Thymus (tissue), 11 donors: ENCODE measurements at regions not wholly inside any gene's neighbourhood (a gene's known extent, or its start where the extent isn't known, plus 50 kb on each side); places are given as distances from the start of the nearest gene placed in this dataset.

Experiments used
- DNase-seq, 9 donors: peaks; one replicate each; pipeline ENCODE4 v3.0.0-alpha.2; 2013; ENCODE audit warnings: low spot score in 9 of 9, low read depth in 6 of 9, missing footprints in 1 of 9
- H3K27ac ChIP-seq, 2 donors: one replicate each; pipeline ENCODE4 v1.5.1; 2013; ENCODE audit warnings: control low read depth in 1 of 2, low read depth in 1 of 2, low read length in 1 of 2, mild to moderate bottlenecking in 1 of 2, moderate library complexity in 1 of 2
- H3K27me3 ChIP-seq, 2 donors: one replicate each; pipeline ENCODE4 v1.5.1; 2013; ENCODE audit warnings: low read length in 1 of 2; ENCODE audit not compliant: control insufficient read depth in 2 of 2, insufficient read depth in 1 of 2
- H3K36me3 ChIP-seq, 2 donors: one replicate each; pipeline ENCODE4 v1.5.1; 2013; ENCODE audit warnings: low read length in 1 of 2, mild to moderate bottlenecking in 1 of 2, moderate library complexity in 1 of 2; ENCODE audit not compliant: control insufficient read depth in 2 of 2, insufficient read depth in 2 of 2
- H3K4me1 ChIP-seq, 2 donors: one replicate each; pipeline ENCODE4 v1.5.1; 2013; ENCODE audit warnings: low read length in 2 of 2; ENCODE audit not compliant: control insufficient read depth in 2 of 2, insufficient read depth in 2 of 2
- H3K4me3 ChIP-seq, 2 donors: one replicate each; pipeline ENCODE4 v1.5.1; 2013; ENCODE audit warnings: low read length in 2 of 2, control low read depth in 1 of 2, mild to moderate bottlenecking in 1 of 2
- H3K9me3 ChIP-seq, 2 donors: one replicate each; pipeline ENCODE4 v1.5.1; 2013; ENCODE audit warnings: low read length in 1 of 2, mild to moderate bottlenecking in 1 of 2; ENCODE audit not compliant: control insufficient read depth in 2 of 2, insufficient read depth in 1 of 2
- WGBS: extraction: QIAGEN DNeasy Blood & Tissue Kit; methylation state at CpG from one replicate; pipeline ENCODE4 v1.1.7; 2013; 5-methylcytosine and 5-hydroxymethylcytosine counted together
- donor health status: healthy.

GRCh38 chr2:188134241-188134640 lies 157.4 kb upstream of the GULP1 start:
- Histone ChIP-seq H3K9me3 (no peaks in the 10 kb centered on the region), H3K36me3 (no peaks in the 10 kb centered on the region), H3K4me1 (no peaks in the 10 kb centered on the region), H3K27ac (no peak overlapping the region), H3K4me3 (no peak overlapping the region), H3K27me3 (no peaks in the 10 kb centered on the region)
- WGBS: 23% methylated on average over 1 of the region's 1 CpG
- DNase-seq: no peak

- H3K27me3 ChIP-seq: no peaks in the 10 kb centered on the region
- H3K4me3 ChIP-seq: no peak overlapping the region
- no peaks in the 10 kb centered on the region for H3K36me3 ChIP-seq
- DNase-seq: no peak
- no peaks in the 10 kb centered on the region for H3K9me3 ChIP-seq
- no peak overlapping the region for H3K27ac ChIP-seq
- H3K4me1 ChIP-seq: no peaks in the 10 kb centered on the region
Observed at GRCh38 chr2:188138313-188138712, 153.4 kb upstream of the GULP1 start.

DNA sequence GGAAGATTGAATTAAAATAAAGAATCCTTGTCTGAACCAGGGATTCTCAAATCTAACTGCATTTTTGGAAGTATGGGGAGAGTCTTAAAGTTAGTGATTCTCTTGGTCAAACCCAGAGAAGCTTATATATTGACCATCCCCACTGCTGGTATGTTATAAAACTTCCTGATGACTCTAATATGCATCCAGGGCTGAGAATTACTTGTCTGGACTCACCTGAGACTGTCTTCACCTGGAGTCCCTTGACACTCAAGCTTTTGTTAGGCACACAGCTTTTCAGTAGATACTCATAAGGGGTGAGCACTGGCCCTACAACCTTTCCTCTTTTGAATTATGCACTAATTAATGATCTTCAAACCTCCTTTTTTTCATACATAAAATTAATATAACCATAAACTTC lies 149.6 kb upstream of the GULP1 start:
- DNase-seq: no peak
- H3K9me3 ChIP-seq: no peaks in the 10 kb centered on the region
- H3K4me1 ChIP-seq: no peaks in the 10 kb centered on the region
- no peak overlapping the region for H3K4me3 ChIP-seq
- no peak overlapping the region for H3K27ac ChIP-seq
- no peaks in the 10 kb centered on the region for H3K36me3 ChIP-seq
- no peaks in the 10 kb centered on the region for H3K27me3 ChIP-seq

GRCh38 chr2:188142636-188143295 lies 148.9 kb upstream of the GULP1 start:
- Histone ChIP-seq H3K4me3 (no peak overlapping the region), H3K9me3 (no peaks in the 10 kb centered on the region), H3K27ac (no peak overlapping the region), H3K4me1 (no peaks in the 10 kb centered on the region), H3K36me3 (no peaks in the 10 kb centered on the region), H3K27me3 (no peaks in the 10 kb centered on the region)
- 76% methylated on average over 3 of the region's 3 CpGs for WGBS
- no peak for DNase-seq

GRCh38 chr2:188145885-188146284 lies 145.8 kb upstream of the GULP1 start:
- no peaks in the 10 kb centered on the region for H3K27me3 ChIP-seq
- no peak for DNase-seq
- no peak overlapping the region for H3K27ac ChIP-seq
- no peaks in the 10 kb centered on the region for H3K4me1 ChIP-seq
- WGBS: 1% methylated on average over 1 of the region's 1 CpG
- no peaks in the 10 kb centered on the region for H3K36me3 ChIP-seq
- H3K9me3 ChIP-seq: no peaks in the 10 kb centered on the region
- H3K4me3 ChIP-seq: no peak overlapping the region

GRCh38 chr2:188146888-188147287 lies 144.8 kb upstream of the GULP1 start:
- 64% methylated on average over 1 of the region's 1 CpG for WGBS
- Histone ChIP-seq H3K27ac (no peak overlapping the region), H3K36me3 (no peaks in the 10 kb centered on the region), H3K4me3 (no peak overlapping the region), H3K4me1 (no peaks in the 10 kb centered on the region), H3K27me3 (no peaks in the 10 kb centered on the region), H3K9me3 (no peaks in the 10 kb centered on the region)
- DNase-seq: no peak

DNA sequence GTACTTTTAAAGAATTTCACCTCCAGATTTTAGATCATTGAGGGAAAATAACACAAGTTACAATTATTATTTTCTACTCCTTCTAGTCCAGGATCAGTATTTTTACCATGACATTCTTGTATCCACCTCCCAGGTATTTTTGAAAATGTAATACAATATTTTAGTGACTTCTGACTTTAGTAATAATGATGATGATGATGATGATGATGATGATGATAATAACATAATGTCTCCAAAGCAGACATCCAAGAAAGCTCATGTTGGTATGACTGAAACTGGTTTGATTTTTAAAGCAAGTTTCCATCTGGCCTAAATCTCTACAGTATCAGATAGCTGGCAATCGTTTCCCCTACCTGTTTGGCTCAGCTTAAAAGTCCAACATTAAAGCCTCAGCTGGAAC lies 140.0 kb upstream of the GULP1 start:
- Histone ChIP-seq H3K4me3 (no peak overlapping the region), H3K27me3 (no peaks in the 10 kb centered on the region), H3K4me1 (no peaks in the 10 kb centered on the region), H3K9me3 (no peaks in the 10 kb centered on the region), H3K27ac (no peak overlapping the region), H3K36me3 (no peaks in the 10 kb centered on the region)
- WGBS: 81% methylated on average over 1 of the region's 1 CpG
- DNase-seq: no peak

- H3K9me3 ChIP-seq: no peaks in the 10 kb centered on the region
- 93% methylated on average over 9 of the region's 9 CpGs for WGBS
- H3K36me3 ChIP-seq: no peaks in the 10 kb centered on the region
- no peak overlapping the region for H3K4me3 ChIP-seq
- no peak overlapping the region for H3K27ac ChIP-seq
- no peaks in the 10 kb centered on the region for H3K4me1 ChIP-seq
- no peak for DNase-seq
- H3K27me3 ChIP-seq: no peaks in the 10 kb centered on the region
Observed at GRCh38 chr2:188158337-188159100, 133.2 kb upstream of the GULP1 start.

DNA sequence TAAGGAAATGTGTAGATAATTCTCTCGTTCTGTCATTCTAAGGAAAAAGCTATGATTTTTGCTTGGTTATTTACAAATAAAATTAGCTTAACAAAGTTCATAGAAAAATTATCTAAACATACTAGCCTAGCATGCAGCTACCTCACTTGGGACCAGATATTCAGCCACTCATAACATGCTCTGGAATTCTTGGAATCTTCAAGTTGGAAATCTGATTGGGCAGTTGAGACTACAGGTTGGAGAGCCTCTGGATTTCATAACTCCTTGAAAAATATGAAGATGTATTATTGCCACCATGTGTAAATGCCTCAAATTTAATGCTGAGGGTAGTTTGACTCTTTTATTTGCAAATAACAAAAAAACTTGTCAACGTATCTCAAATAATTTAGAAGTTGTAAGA lies 132.2 kb upstream of the GULP1 start:
- 96% methylated on average over 2 of the region's 2 CpGs for WGBS
- no peaks in the 10 kb centered on the region for H3K9me3 ChIP-seq
- H3K4me3 ChIP-seq: no peak overlapping the region
- H3K27ac ChIP-seq: no peak overlapping the region
- DNase-seq: no peak
- H3K4me1 ChIP-seq: no peaks in the 10 kb centered on the region
- H3K27me3 ChIP-seq: no peaks in the 10 kb centered on the region
- H3K36me3 ChIP-seq: no peaks in the 10 kb centered on the region
